ENCODE measurements at regions not wholly inside any gene's neighbourhood (a gene's known extent, or its start where the extent isn't known, plus 50 kb on each side); places are given as distances from the start of the nearest gene placed in this dataset.

GRCh38 chr10:65320236-65321026 is 1605.4 kb upstream of the LRRTM3 start:
- no peak for DNase-seq
- intact Hi-C loops (cut with DNase I) = no loop called here
- WGBS, 2 donors = 64 to 68% methylated on average over 3 of the region's 3 CpGs

GRCh38 chr10:65323802-65324201 is 1602.0 kb upstream of the LRRTM3 start:
- Histone ChIP-seq H3K36me3 (no peaks in the 10 kb centered on the region), H3K9me3 (no peaks in the 10 kb centered on the region), H3K27ac (no peak overlapping the region), H3K27me3 (no peaks in the 10 kb centered on the region), H3K4me3 (no peak overlapping the region), H3K4me1 (no peaks in the 10 kb centered on the region)
- TF ChIP-seq POLR2A (IDR thresholded peaks at IDR 0.05) (no peak), CTCF (IDR thresholded peaks at IDR 0.05) (no peak)
- 86 to 87% methylated on average over 6 of the region's 6 CpGs for WGBS, 2 donors
- no peak for DNase-seq
- intact Hi-C loops (cut with DNase I) = no loop called here

More at GRCh38 chr10:65320236-65321026, 1605.4 kb upstream of the LRRTM3 start:
- Histone ChIP-seq H3K4me1 (no peaks in the 10 kb centered on the region), H3K27me3 (no peaks in the 10 kb centered on the region), H3K4me3 (no peak overlapping the region), H3K27ac (no peak overlapping the region), H3K9me3 (no peaks in the 10 kb centered on the region), H3K36me3 (no peaks in the 10 kb centered on the region)
- TF ChIP-seq POLR2A (IDR thresholded peaks at IDR 0.05) (no peak), CTCF (IDR thresholded peaks at IDR 0.05) (no peak)

GRCh38 chr10:65325913-65326312 is 1599.9 kb upstream of the LRRTM3 start:
- H3K4me1 ChIP-seq = no peaks in the 10 kb centered on the region
- H3K4me3 ChIP-seq = no peak overlapping the region
- no peak overlapping the region for H3K27ac ChIP-seq
- intact Hi-C loops (cut with DNase I) = no loop called here
- H3K36me3 ChIP-seq = no peaks in the 10 kb centered on the region
- WGBS, 2 donors = 33 to 55% methylated on average over 2 of the region's 2 CpGs
- TF ChIP-seq POLR2A (IDR thresholded peaks at IDR 0.05) = no peak
- no peak for TF ChIP-seq CTCF (IDR thresholded peaks at IDR 0.05)
- no peak for DNase-seq
- no peaks in the 10 kb centered on the region for H3K9me3 ChIP-seq
- no peaks in the 10 kb centered on the region for H3K27me3 ChIP-seq

- Histone ChIP-seq H3K27me3 (no peaks in the 10 kb centered on the region), H3K36me3 (no peaks in the 10 kb centered on the region), H3K4me3 (no peak overlapping the region), H3K4me1 (no peaks in the 10 kb centered on the region), H3K27ac (no peak overlapping the region), H3K9me3 (no peaks in the 10 kb centered on the region)
- TF ChIP-seq CTCF (IDR thresholded peaks at IDR 0.05) (no peak), POLR2A (IDR thresholded peaks at IDR 0.05) (no peak)
- no peak for DNase-seq
- intact Hi-C loops (cut with DNase I) = no loop called here
Measured at GRCh38 chr10:65328486-65328885, 1597.3 kb upstream of the LRRTM3 start.

- Histone ChIP-seq H3K9me3 (no peaks in the 10 kb centered on the region), H3K27me3 (no peaks in the 10 kb centered on the region), H3K27ac (no peak overlapping the region), H3K4me1 (no peaks in the 10 kb centered on the region), H3K4me3 (no peak overlapping the region), H3K36me3 (no peaks in the 10 kb centered on the region)
- no peak for DNase-seq
- TF ChIP-seq POLR2A (IDR thresholded peaks at IDR 0.05) (no peak), CTCF (IDR thresholded peaks at IDR 0.05) (no peak)
- intact Hi-C loops (cut with DNase I) = no loop called here
- WGBS, 2 donors = 45 to 61% methylated on average over 2 of the region's 2 CpGs
Measured at GRCh38 chr10:65335311-65335710, 1590.5 kb upstream of the LRRTM3 start.

All from esophagus squamous epithelium (tissue), 5 donors.